GM23338 (cell line): ENCODE measurements at regions not wholly inside any gene's neighbourhood (a gene's known extent, or its start where the extent isn't known, plus 50 kb on each side); places are given as distances from the start of the nearest gene placed in this dataset.

Source experiments
- ATAC-seq: fragments of 200-7000 bp; cut with Tn5 transposase; 3 replicates; pipeline ENCODE4 v1.9.1; 2020
- DNase-seq: peaks from one replicate; pipeline ENCODE4 v3.0.0-alpha.2; 2015; ENCODE audit warnings: low spot score
- H2AFZ ChIP-seq: fragments of 200-600 bp; sonication (generic); 2 replicates; pipeline ENCODE4 v1.8.0; 2016; ENCODE audit warnings: antibody characterized with exemption, mild to moderate bottlenecking, moderate library complexity
- H3F3A ChIP-seq: fragments of 200-600 bp; sonication (generic); replicated peaks from 2 replicates; pipeline ENCODE4 v1.8.0; 2017; ENCODE audit warnings: antibody characterized with exemption, mixed run types, low read depth
- H3K27ac ChIP-seq: fragments of 200-600 bp; sonication (generic); 2 replicates; pipeline ENCODE4 v1.6.1; 2016; ENCODE audit warnings: low read depth
- H3K27me3 ChIP-seq: fragments of 200-600 bp; sonication (generic); 2 replicates; pipeline ENCODE4 v1.8.0; 2016; ENCODE audit warnings: mild to moderate bottlenecking, mixed run types, moderate library complexity; ENCODE audit not compliant: insufficient read depth
- H3K36me3 ChIP-seq: fragments of 200-600 bp; sonication (generic); 2 replicates; pipeline ENCODE4 v1.8.0; 2016; ENCODE audit warnings: mild to moderate bottlenecking; ENCODE audit not compliant: insufficient read depth
- H3K4me1 ChIP-seq: fragments of 200-600 bp; sonication (generic); 2 replicates; pipeline ENCODE4 v1.8.0; 2016; ENCODE audit warnings: mild to moderate bottlenecking, moderate library complexity; ENCODE audit not compliant: insufficient read depth
- H3K4me2 ChIP-seq: fragments of 200-600 bp; sonication (generic); 2 replicates; pipeline ENCODE4 v1.7.1; 2017; ENCODE audit warnings: mixed run types
- H3K4me3 ChIP-seq: fragments of 200-600 bp; sonication (generic); 2 replicates; pipeline ENCODE4 v1.6.1; 2016; ENCODE audit warnings: mixed run types
- H3K79me2 ChIP-seq: fragments of 200-600 bp; sonication (generic); replicated peaks from 2 replicates; pipeline ENCODE4 v1.8.0; 2017; ENCODE audit warnings: mild to moderate bottlenecking; ENCODE audit not compliant: insufficient read depth
- H3K9me2 ChIP-seq: fragments of 200-600 bp; sonication (generic); 2 replicates; pipeline ENCODE4 v1.8.0; 2017; ENCODE audit not compliant: insufficient read depth
- H4K20me1 ChIP-seq: fragments of 200-600 bp; sonication (generic); replicated peaks from 2 replicates; pipeline ENCODE4 v1.8.0; 2017; ENCODE audit warnings: mild to moderate bottlenecking; ENCODE audit not compliant: insufficient read depth
- H3K27ac Mint-ChIP-seq: 2 replicates; pipeline ENCODE4 v1.8.0; 2020; ENCODE audit warnings: inconsistent platforms, mild to moderate bottlenecking, moderate library complexity, mixed read lengths
- H3K27me3 Mint-ChIP-seq: 3 replicates; pipeline ENCODE4 v1.8.0; 2022; ENCODE audit warnings: low read depth, mild to moderate bottlenecking, moderate library complexity, mixed read lengths, inconsistent platforms; ENCODE audit not compliant: insufficient read depth, poor library complexity
- H3K36me3 Mint-ChIP-seq: 3 replicates; pipeline ENCODE4 v1.8.0; 2021; ENCODE audit warnings: low read depth, mild to moderate bottlenecking, inconsistent platforms, moderate library complexity, mixed read lengths
- H3K4me1 Mint-ChIP-seq: 3 replicates; pipeline ENCODE4 v1.8.0; 2020; ENCODE audit warnings: mild to moderate bottlenecking, inconsistent platforms, mixed read lengths
- H3K4me3 Mint-ChIP-seq: 3 replicates; pipeline ENCODE4 v1.8.0; 2021; ENCODE audit warnings: moderate library complexity, mild to moderate bottlenecking, inconsistent platforms, mixed read lengths
- H3K9me3 Mint-ChIP-seq: 3 replicates; pipeline ENCODE4 v1.8.0; 2020; ENCODE audit warnings: moderate library complexity, mild to moderate bottlenecking, inconsistent platforms, mixed read lengths
- CREB1 ChIP-seq: fragments of 250-450 bp; sonication (Bioruptor Pico); IDR thresholded peaks from 2 replicates; pipeline ENCODE4 v1.5.0; 2020; ENCODE audit warnings: low read depth, mild to moderate bottlenecking, moderate library complexity
- CTCF ChIP-seq, 2 experiments: fragments of 200-600 bp in 1 of 2; sonication (generic) in 1 of 2; conservative IDR thresholded peaks; 2 replicates each; pipeline versions ENCODE4 v1.5.1 to v1.6.1; 2016 to 2017; ENCODE audit warnings: antibody characterized with exemption in 2 of 2, low read depth in 2 of 2, mild to moderate bottlenecking in 2 of 2, moderate library complexity in 1 of 2
- ETS1 ChIP-seq: IDR thresholded peaks from 2 replicates; pipeline ENCODE4 v1.6.1; 2016; ENCODE audit warnings: antibody characterized with exemption
- EZH2 ChIP-seq: fragments of 200-600 bp; sonication (generic); IDR thresholded peaks from one replicate; pipeline ENCODE4 v1.8.0; 2017; ENCODE audit warnings: antibody characterized with exemption, mild to moderate bottlenecking, low read depth; ENCODE audit not compliant: unreplicated experiment
- EZH2phosphoT487 ChIP-seq: fragments of 200-600 bp; sonication (generic); IDR thresholded peaks from one replicate; pipeline ENCODE4 v1.8.1; 2018; ENCODE audit warnings: antibody characterized with exemption; ENCODE audit not compliant: unreplicated experiment
- JUNB ChIP-seq: IDR thresholded peaks from one replicate; pipeline ENCODE4 v1.6.1; 2016; ENCODE audit warnings: antibody characterized with exemption; ENCODE audit not compliant: unreplicated experiment
- NANOG ChIP-seq: IDR thresholded peaks from 2 replicates; pipeline ENCODE4 v1.6.1; 2016; ENCODE audit warnings: antibody characterized with exemption, borderline replicate concordance
- POLR2AphosphoS5 ChIP-seq: IDR thresholded peaks from 2 replicates; pipeline ENCODE4 v1.6.1; 2016; ENCODE audit warnings: antibody characterized with exemption, low read depth
- REST ChIP-seq: IDR thresholded peaks from one replicate; pipeline ENCODE4 v1.6.1; 2018; ENCODE audit warnings: antibody characterized with exemption; ENCODE audit not compliant: unreplicated experiment
- STAT1 ChIP-seq: IDR thresholded peaks from one replicate; pipeline ENCODE4 v1.6.1; 2016; ENCODE audit warnings: antibody characterized with exemption; ENCODE audit not compliant: unreplicated experiment
- ZNF114 ChIP-seq: fragments of 250-450 bp; sonication (Bioruptor Pico); IDR thresholded peaks from 2 replicates; pipeline ENCODE4 v1.5.0; 2020; ENCODE audit warnings: mild to moderate bottlenecking, moderate library complexity
- ZNF331 ChIP-seq: fragments of 250-450 bp; sonication (Bioruptor Pico); IDR thresholded peaks from 2 replicates; pipeline ENCODE4 v1.5.0; 2020; ENCODE audit warnings: low read depth, mild to moderate bottlenecking, moderate library complexity
- ZNF462 ChIP-seq: fragments of 250-450 bp; sonication (Bioruptor Pico); IDR thresholded peaks from 2 replicates; pipeline ENCODE4 v1.5.0; 2020; ENCODE audit warnings: mild to moderate bottlenecking, moderate library complexity

GRCh38 chr18:60794802-60795201 lies 422.2 kb upstream of the MC4R start:
- no peak overlapping the region for H3K27ac Mint-ChIP-seq
- H3F3A ChIP-seq = no peaks in the 10 kb centered on the region
- no peaks in the 10 kb centered on the region for H3K9me2 ChIP-seq
- no peaks in the 10 kb centered on the region for H3K27me3 ChIP-seq
- no peaks in the 10 kb centered on the region for H3K79me2 ChIP-seq
- H3K27me3 Mint-ChIP-seq = peaks cover under 1% of the 10 kb centered on the region
- no peak for ATAC-seq
- no peak overlapping the region for H3K4me2 ChIP-seq
- no peak overlapping the region for H3K4me3 ChIP-seq
- DNase-seq = no peak
- peaks cover 18% of the 10 kb centered on the region; the same call in 2 of the 3 replicates for H3K9me3 Mint-ChIP-seq
- H4K20me1 ChIP-seq = no peaks in the 10 kb centered on the region
- no peaks in the 10 kb centered on the region for H3K4me1 Mint-ChIP-seq
- H3K36me3 Mint-ChIP-seq = no peaks in the 10 kb centered on the region; the same call in 2 of the 3 replicates
- no peaks in the 10 kb centered on the region for H3K4me1 ChIP-seq
- no peaks in the 10 kb centered on the region for H3K36me3 ChIP-seq
- TF ChIP-seq CREB1 (CRISPR knock-in tag) (no peak), POLR2AphosphoS5 (no peak), CTCF (conservative IDR thresholded peaks at IDR 0.05; ENCODE audit: low read depth in 2 of 2) (no peak), JUNB (no peak), ZNF462 (CRISPR knock-in tag) (no peak), EZH2phosphoT487 (no peak), REST (no peak), ETS1 (no peak), STAT1 (no peak), ZNF114 (CRISPR knock-in tag) (no peak), NANOG (no peak), ZNF331 (CRISPR knock-in tag) (no peak), EZH2 (no peak)
- no peak overlapping the region for H3K4me3 Mint-ChIP-seq
- no peak overlapping the region for H2AFZ ChIP-seq
- no peak overlapping the region for H3K27ac ChIP-seq
